H1 (cell line): ENCODE measurements at regions not wholly inside any gene's neighbourhood (a gene's known extent, or its start where the extent isn't known, plus 50 kb on each side); places are given as distances from the start of the nearest gene placed in this dataset.

Experiments
- CREB1 ChIP-seq: IDR thresholded peaks from 2 replicates; pipeline ENCODE4 v1.6.1; 2012; ENCODE audit warnings: inconsistent platforms
- EZH2 ChIP-seq: fragments of 200-600 bp; sonication (generic); IDR thresholded peaks from 2 replicates; pipeline ENCODE4 v1.7.1; 2012; ENCODE audit warnings: low read depth, mild to moderate bottlenecking, moderate library complexity, low read length, inconsistent platforms; ENCODE audit not compliant: severe bottlenecking

DNA sequence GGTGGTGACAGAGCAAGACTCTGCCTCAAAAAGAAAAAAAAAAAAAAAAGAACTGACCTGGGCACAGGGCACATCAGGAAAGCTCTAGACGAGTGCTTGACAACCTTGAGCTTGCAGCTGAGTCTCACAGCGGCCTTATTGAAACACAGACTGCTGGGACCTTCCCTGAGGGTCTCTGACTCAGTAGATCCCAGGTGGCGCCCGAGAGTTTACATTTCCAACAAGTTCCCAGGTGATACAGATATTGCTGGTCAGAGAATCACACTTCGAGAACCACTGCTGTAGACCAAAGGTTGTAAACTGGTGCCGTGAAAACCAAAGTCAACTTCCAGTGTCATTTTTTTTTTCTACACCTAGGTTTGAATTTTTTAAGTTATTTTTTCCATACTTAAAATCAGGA lies 573.2 kb upstream of the MDFIC2 start:
- TF ChIP-seq CREB1, result no peak
- no peak for TF ChIP-seq EZH2
